GM19328 (cell line): ENCODE measurements at regions not wholly inside any gene's neighbourhood (a gene's known extent, or its start where the extent isn't known, plus 50 kb on each side); places are given as distances from the start of the nearest gene placed in this dataset.

Experiments
- ATAC-seq: cut with Tn5 transposase; IDR thresholded peaks from one replicate; pipeline ENCODE4 v1.9.1; 2021; ENCODE audit warnings: mild to moderate bottlenecking, moderate library complexity; ENCODE audit not compliant: unreplicated experiment

DNA sequence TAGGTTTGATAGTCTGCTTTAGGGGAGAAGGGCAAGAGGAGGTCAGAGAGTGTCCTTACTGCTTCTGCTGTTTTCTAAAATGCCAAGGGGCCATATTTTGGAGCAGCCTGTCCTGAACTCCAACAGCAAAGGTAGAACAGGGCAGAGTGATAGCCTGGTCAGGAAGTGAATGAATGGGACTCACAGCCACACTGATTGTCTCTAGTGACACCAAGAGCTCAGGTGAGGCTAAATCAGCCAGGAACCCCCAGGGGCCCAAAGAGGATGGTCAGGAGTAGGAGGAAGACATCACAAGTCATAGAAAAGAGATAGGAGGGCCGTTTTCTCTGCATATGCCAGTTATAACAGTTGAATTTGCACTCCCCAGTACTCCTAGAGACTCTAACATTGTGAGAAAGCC lies 97.4 kb upstream of the DUSP10 start:
- ATAC-seq, result peak; percentile 27

DNA sequence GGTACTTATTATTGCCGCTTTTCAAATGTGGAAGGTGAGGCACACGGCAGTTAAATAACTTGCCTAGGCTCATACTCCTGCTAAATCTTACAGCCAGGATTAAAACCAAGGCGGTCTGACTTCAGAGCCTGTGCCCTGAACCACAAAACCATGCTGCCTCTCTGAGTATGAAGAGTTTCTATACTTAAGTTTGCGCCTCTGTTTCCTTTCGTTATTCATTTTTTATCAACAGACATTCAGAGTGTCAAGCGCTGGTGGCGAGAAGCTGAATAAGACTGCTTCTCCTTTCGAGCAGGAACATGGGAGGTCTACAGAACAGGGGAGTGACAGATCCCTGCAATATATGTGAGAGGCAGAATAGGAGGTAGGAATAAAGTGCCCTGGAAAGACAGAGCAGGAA lies 96.0 kb upstream of the DUSP10 start:
- peak; percentile 44 for ATAC-seq

DNA sequence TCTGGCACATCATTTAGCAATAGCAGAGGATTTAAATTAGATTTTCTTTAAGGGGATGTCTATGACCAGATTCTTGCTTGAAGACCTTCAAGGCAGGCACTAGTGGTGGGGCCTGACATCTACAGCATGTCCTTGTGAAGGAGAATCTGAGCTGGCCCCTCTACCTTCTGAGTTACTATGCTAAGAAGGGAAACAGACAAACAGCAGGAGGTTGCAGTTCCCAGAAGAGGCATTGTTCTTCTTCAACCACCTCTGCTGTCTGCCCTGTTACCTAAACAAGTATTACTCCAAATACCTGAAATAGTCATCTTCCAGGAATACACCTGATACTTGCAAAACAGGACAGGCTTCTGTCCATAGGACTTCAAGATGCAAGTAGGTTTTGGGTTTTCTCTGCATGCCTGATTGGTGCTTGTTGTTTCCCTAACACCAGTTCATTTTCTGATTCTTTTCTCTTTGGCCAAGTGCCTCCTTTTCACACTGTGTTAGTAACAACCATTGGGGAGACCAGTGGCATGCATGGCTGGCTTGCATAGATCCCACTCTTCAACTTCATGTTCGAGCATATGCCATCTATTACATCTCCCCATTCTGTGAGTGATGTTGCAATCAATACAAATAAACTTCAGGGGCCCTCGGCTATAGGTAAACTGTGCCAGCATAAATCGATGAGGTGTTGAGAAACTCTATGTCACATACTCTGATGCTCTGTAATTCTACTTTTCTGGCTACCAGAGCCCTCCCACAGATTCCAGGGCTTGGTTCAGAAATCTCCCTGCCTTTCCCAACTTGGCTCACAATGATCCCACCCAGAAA lies 93.0 kb upstream of the DUSP10 start:
- no peak for ATAC-seq

- no peak for ATAC-seq
These were observed 90.7 kb upstream of the DUSP10 start for GRCh38 chr1:221832617-221833016.

- no peak for ATAC-seq
These were observed 90.3 kb upstream of the DUSP10 start for GRCh38 chr1:221832151-221832550.

- ATAC-seq, result no peak
These were observed 87.6 kb upstream of the DUSP10 start for GRCh38 chr1:221829327-221830015.

DNA sequence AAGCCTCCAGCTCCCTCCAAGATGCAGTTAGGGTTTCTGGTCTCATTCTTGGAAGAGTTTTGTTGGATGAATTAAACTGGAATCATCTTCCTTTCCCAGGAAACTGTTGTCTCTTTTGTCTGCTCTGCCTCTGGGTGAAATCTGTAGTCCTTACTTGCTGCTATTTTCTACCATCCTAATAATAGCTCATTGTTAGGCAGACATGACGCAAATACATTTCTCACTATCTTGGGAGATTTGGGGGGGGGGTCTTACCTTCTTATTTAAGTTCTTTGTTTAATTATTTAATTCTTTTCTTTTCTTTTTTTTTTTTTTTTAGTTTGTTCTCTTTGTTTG lies 85.4 kb upstream of the DUSP10 start:
- no peak for ATAC-seq

DNA sequence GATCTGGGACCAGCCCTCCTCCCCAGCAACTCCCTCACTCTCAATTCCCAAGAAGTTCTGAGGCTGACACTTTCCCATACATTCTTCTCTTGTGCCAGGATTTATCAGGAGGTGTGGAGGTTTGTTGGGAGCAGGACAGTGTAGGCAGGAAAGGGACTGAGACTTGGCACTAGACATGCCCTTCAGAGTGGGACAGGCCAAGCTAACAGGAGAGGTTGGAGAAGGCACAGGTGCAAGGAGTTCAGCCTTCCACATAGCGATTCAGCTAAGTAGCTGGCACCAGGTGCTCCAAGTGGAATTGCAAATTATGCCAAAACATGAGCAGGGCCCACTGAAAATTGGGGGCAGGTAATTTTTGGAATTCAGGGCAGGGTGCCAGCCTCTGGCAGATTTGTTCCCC lies 83.0 kb upstream of the DUSP10 start:
- no peak for ATAC-seq

DNA sequence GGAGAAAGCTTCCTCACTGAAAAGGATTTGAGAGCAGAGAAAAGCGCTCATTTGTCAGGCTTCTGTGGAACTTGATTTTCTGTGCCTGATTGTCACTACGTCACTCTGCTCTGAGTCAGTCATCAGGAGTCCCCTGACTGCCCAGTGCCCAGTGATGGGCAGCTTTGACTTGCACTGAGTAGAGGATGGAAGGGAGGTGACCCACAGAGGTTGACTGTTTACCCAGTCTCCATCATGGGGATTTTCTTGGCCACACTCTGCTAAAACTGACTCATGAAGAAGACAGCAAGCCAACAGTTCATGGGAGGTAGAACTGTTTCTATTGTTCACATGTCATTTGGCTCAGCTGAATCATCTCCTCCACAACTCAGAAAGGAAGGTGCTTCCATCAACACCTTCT lies 82.1 kb upstream of the DUSP10 start:
- no peak for ATAC-seq

DNA sequence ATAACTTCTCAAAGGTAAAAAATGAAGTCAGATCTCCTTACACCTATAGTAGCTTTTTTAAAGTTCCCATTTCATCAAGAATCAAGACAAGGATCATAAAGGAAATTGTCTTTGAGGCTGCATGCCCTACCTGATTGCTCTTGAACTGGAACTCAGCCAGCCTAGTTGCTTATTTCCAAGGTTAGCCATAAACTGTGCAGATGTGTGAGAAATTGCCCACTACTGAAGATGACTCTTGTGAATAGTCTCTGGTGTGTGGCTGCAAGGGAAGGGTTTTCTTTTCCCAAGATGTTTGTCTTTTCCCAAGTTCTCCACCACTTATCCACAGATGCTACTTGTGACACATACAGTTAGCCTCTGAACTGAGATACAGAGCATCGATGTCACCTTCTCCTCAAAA lies 81.7 kb upstream of the DUSP10 start:
- ATAC-seq, result no peak

- ATAC-seq, result peak; percentile 77
These were observed 81.3 kb upstream of the DUSP10 start for GRCh38 chr1:221823149-221823548.

DNA sequence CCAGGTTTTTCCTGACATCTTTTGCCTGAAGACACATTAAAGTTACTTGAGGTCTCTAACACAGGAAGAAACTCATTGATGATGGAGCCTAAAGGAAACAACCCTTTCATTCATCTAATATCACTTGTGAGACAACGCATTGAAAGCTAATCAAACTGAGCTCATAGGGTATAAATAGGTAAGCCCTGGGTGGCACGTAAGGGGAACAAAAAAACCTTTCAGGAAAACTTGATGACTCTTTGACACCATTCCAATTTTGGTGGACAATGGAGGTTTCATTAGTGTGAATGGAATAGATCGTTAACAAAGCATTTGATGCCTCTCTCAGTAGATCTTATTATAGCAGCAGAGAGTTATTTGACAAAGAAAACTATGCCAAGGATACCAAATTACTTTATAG lies 80.7 kb upstream of the DUSP10 start:
- no peak for ATAC-seq

GRCh38 chr1:221816899-221817298 lies 75.0 kb upstream of the DUSP10 start:
- ATAC-seq, result no peak

DNA sequence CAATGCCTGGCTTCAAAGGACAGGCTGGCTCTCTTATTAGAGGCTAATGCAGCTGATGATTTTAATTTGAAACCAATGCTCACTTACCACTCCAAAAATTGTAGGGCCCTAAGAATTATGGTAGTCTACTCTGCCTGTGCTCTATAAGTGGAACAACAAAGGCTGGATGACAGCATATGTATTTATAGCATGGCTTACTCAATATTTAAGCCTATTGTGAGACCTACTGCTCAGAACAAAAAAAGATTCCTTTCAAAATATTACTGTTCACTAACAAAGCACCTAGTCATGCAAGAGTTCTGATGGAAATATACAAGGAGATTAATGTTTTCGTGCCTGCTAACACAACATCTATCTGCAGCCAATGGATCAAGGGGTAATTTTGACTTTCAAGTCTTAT lies 73.8 kb upstream of the DUSP10 start:
- no peak for ATAC-seq

DNA sequence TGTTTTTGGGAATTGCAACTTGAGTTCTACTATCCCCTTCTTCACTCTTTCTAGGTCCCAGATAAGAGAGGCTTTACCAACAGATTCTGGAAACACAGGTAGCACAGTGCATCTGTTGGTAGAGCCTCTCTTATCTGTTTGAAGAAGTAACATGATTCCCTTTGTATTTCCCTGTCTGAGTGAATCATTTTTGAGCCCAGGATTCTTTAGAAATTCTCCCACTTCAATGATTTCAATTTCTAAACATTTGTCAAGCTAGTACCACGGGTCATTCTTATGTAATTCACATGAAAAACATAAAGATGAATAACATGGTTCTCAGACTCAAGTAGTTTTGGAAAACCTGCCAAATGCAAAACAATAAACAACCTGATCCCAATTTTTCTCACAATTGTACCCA lies 72.0 kb upstream of the DUSP10 start:
- ATAC-seq, result no peak

- no peak for ATAC-seq
These were observed 71.2 kb upstream of the DUSP10 start for GRCh38 chr1:221812905-221813597.

GRCh38 chr1:221812088-221812752 lies 70.3 kb upstream of the DUSP10 start:
- ATAC-seq, result no peak

GRCh38 chr1:221810406-221810805 lies 68.5 kb upstream of the DUSP10 start:
- ATAC-seq, result no peak

- no peak for ATAC-seq
These were observed 67.5 kb upstream of the DUSP10 start for GRCh38 chr1:221809091-221810029.

GRCh38 chr1:221806984-221807383 lies 65.1 kb upstream of the DUSP10 start:
- ATAC-seq, result peak; percentile 43
